Loucy (cell line): ENCODE measurements at regions not wholly inside any gene's neighbourhood (a gene's known extent, or its start where the extent isn't known, plus 50 kb on each side); places are given as distances from the start of the nearest gene placed in this dataset.

Source experiments
- EZH2phosphoT487 ChIP-seq: fragments of 200-600 bp; IDR thresholded peaks from 2 replicates; pipeline ENCODE4 v1.6.1; 2018; ENCODE audit warnings: antibody characterized with exemption, mild to moderate bottlenecking, moderate library complexity, borderline replicate concordance
- TF ChIP-seq, protein P1 (sequence below): fragments of 200-600 bp; sonication (generic); conservative IDR thresholded peaks from 2 replicates; pipeline ENCODE4 v1.5.1; 2014; ENCODE audit warnings: mild to moderate bottlenecking, antibody characterized with exemption, low read length

DNA sequence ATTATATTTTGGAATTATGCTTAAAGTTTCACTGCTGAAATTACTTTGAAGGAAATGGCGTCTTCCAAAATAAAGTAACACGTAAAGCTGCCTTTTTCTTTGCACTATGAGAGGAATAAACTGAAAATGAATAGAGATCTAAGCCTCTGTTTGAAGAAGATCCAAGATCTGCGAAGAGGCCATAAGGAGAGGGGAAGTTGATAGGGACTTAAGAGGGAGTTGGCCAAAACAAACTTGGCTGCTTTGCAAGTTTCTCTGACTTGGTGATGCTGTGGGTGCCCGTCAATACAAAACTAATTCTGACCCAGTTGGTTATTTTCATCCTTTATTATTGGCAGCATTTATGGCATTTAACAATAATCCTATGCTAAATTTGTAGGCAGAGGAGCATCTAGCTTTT, 190.2 kb upstream of the GBE1 start:
- TF ChIP-seq, protein P1, sequence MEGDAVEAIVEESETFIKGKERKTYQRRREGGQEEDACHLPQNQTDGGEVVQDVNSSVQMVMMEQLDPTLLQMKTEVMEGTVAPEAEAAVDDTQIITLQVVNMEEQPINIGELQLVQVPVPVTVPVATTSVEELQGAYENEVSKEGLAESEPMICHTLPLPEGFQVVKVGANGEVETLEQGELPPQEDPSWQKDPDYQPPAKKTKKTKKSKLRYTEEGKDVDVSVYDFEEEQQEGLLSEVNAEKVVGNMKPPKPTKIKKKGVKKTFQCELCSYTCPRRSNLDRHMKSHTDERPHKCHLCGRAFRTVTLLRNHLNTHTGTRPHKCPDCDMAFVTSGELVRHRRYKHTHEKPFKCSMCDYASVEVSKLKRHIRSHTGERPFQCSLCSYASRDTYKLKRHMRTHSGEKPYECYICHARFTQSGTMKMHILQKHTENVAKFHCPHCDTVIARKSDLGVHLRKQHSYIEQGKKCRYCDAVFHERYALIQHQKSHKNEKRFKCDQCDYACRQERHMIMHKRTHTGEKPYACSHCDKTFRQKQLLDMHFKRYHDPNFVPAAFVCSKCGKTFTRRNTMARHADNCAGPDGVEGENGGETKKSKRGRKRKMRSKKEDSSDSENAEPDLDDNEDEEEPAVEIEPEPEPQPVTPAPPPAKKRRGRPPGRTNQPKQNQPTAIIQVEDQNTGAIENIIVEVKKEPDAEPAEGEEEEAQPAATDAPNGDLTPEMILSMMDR: no peak
- no peak for TF ChIP-seq EZH2phosphoT487
